Heart right ventricle (tissue), 16 donors: ENCODE measurements at regions not wholly inside any gene's neighbourhood (a gene's known extent, or its start where the extent isn't known, plus 50 kb on each side); places are given as distances from the start of the nearest gene placed in this dataset.
"Not testable (repeated sequence)": the region's sequence is repeated elsewhere in the genome, so short reads cannot be mapped to it uniquely, and the experiment has no call there.

Experiments used
- ATAC-seq, 8 donors: fragments of 200-7000 bp; cut with Tn5 transposase; one replicate each; pipeline ENCODE4 v1.9.1; 2020; ENCODE audit warnings: mild to moderate bottlenecking in 8 of 8, moderate library complexity in 8 of 8, moderate number of reproducible peaks in 1 of 8
- DNase-seq, 2 donors: peaks; one replicate each; pipeline ENCODE4 v3.0.0-alpha.2; 2020
- H3K27ac ChIP-seq, 10 donors: fragments of 200-600 bp; sonication (generic) in 2 of 10; one replicate each; pipeline versions ENCODE4 v1.5.0 to v1.8.0; 2020 to 2022; ENCODE audit warnings: mild to moderate bottlenecking in 3 of 10
- H3K27me3 ChIP-seq, 7 donors: fragments of 200-600 bp; one replicate each; pipeline ENCODE4 v1.8.0; 2021 to 2022; ENCODE audit warnings: mild to moderate bottlenecking in 2 of 7
- H3K36me3 ChIP-seq, 9 donors: fragments of 200-600 bp; sonication (generic) in 1 of 9; one replicate each; pipeline versions ENCODE4 v1.5.0 to v1.8.0; 2020 to 2022; ENCODE audit warnings: mild to moderate bottlenecking in 2 of 9
- H3K4me1 ChIP-seq, 9 donors: fragments of 200-600 bp; sonication (generic) in 1 of 9; one replicate each; pipeline versions ENCODE4 v1.5.0 to v1.8.0; 2020 to 2022; ENCODE audit warnings: mild to moderate bottlenecking in 4 of 9
- H3K4me3 ChIP-seq, 10 donors: fragments of 200-600 bp; sonication (generic) in 2 of 10; one replicate each; pipeline versions ENCODE4 v1.5.0 to v1.8.0; 2020 to 2022; ENCODE audit warnings: mild to moderate bottlenecking in 7 of 10, moderate library complexity in 2 of 10
- H3K9me3 ChIP-seq, 11 donors: fragments of 200-600 bp in 10 of 11; sonication (generic) in 2 of 11; one replicate each; pipeline versions ENCODE4 v1.5.0 to v1.8.0; 2013 to 2022; ENCODE audit warnings: mild to moderate bottlenecking in 2 of 11, control low read depth in 1 of 11, moderate library complexity in 1 of 11
- CTCF ChIP-seq, 9 donors: fragments of 200-600 bp; sonication (generic) in 2 of 9; IDR thresholded peaks; one replicate each; pipeline versions ENCODE4 v1.5.0 to v1.8.0; 2021 to 2022; ENCODE audit warnings: antibody characterized with exemption in 9 of 9, mild to moderate bottlenecking in 5 of 9, moderate library complexity in 1 of 9
- WGBS, 2 donors: extraction: QIAGEN DNeasy Blood & Tissue Kit; methylation state at CpG; one replicate each; pipeline ENCODE4 v1.1.7; 2013; ENCODE audit warnings: inconsistent platforms in 1 of 2; 5-methylcytosine and 5-hydroxymethylcytosine counted together
- intact Hi-C, 10 donors: fragments of 100-400 bp; cut with DNase I; formaldehyde crosslinking; loops; one replicate each; pipeline versions ENCODE4 v1.11.1 to v1.14.2; 2022
- donor health status: Arrhythmogenic right ventricular cardiomyopathy.
- donor health status: ischemic (EF 13 %, LVEDD 7.1; RV severe dilation, severe dysfunction).
- donor health status: healthy with polysubstance abuse.
- donor health status: DM: no; HTN: yes; CAD: no.
- donor health status: DM: no; HTN: no; CAD: no.
- donor health status: ischemic (EF 25% LVEDD 6.9; RV normal size, moderate dysfunction).
- donor health status: ischemic (EF 25% LVEDD 5.7; RV mildly dilated, moderate dysfunction).
- donor health status: healthy.
- donor health status: DM: yes; HTN: yes; CAD: no.
- donor health status: Ischemic cardiomyopathy.
- donor health status: ischemic (EF 35%, LVEDD 5.7; RV mildly dilated, moderate dysfunction).
- donor health status: nonischemic (EF 11% LVEDD 7.7; RV severe dilation, severe dysfunction).
- donor health status: DM: yes; HTN: yes; CAD: no.
- donor health status: PGD.
- donor health status: ischemic (EF 29% LVEDD 5.4; RV normal size, mild dysfunction).
- donor health status: nonischemic (EF 23%, LVEDD 6.1; RV moderate dilation, normal function).

DNA sequence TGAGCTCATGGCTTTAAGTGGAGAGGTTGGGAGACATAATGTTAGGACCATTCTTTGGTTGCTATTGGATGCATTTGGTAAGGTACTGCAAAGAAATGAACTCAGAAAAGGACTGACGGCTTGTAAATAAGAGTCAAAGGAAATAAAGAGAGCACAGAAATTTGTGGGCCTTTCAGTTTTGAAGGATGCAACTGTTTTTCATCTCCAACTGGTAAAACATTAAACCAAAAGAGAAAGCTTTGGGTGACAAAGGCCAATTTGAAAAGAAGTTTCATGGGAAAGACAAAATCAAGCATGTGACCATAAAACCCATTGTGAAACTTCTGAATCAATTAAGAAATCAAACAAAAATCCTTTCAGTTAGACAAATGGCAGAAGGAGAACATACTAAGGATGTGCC lies 77.8 kb upstream of the SPOPL start:
- H3K27me3 ChIP-seq: no peaks in the 10 kb centered on the region
- H3K36me3 ChIP-seq: no peaks in the 10 kb centered on the region
- intact Hi-C loops: no loop called here
- H3K4me1 ChIP-seq: peaks cover 0 to 12% (median 8%) of the 10 kb centered on the region in 9 donors
- WGBS, 2 donors: 95 to 98% methylated on average over 1 of the region's 1 CpG
- no peak overlapping the region for H3K4me3 ChIP-seq
- peaks cover 0 to 20% (median 12%) of the 10 kb centered on the region in 11 donors for H3K9me3 ChIP-seq
- ATAC-seq (no peak), DNase-seq (no peak)
- no peak overlapping the region for H3K27ac ChIP-seq
- no peak for TF ChIP-seq CTCF (IDR thresholded peaks at IDR 0.05)

DNA sequence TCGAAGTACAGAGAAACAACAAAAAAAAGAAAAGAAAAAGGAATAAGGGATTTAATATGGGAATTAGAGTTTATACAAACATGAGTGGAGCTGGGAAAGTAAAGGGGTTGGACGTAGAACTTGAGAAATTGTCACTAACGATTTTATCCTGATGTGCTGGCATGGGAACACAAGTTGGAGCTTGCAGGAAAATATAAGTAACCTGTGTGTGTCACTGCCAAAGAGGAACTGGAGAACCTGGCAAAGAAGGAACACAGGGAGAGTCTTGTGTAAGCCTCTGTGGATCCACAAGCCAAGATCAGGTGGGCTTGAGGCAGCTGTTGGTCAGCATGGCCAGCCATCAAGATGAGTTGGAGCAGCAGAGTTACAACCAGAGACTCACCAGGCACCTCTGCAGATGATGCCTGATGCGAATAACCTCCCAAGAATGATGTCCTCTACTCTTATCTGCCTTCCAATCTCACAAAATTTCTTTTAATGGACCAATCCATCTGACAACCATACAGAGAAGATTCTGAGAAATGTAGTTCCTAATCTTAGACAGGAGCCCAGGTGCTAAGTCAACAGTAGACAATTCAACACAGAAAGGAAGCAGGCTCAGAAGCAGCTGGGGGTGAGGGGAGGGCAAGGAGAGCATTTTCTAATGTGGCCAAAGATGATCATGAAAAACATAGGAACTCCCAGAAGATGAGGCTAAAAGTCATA lies 77.0 kb upstream of the SPOPL start:
- ATAC-seq: no peak
- Histone ChIP-seq H3K27me3 (no peaks in the 10 kb centered on the region), H3K27ac (no peak overlapping the region), H3K9me3 (peaks cover 0 to 20% (median 12%) of the 10 kb centered on the region in 11 donors), H3K36me3 (no peaks in the 10 kb centered on the region), H3K4me1 (peaks cover 0 to 12% (median 8%) of the 10 kb centered on the region in 9 donors), H3K4me3 (no peak overlapping the region)
- TF ChIP-seq CTCF (IDR thresholded peaks at IDR 0.05): no peak
- 94 to 96% methylated on average over 4 of the region's 4 CpGs for WGBS, 2 donors
- intact Hi-C loops: no loop called here
- no peak for DNase-seq

DNA sequence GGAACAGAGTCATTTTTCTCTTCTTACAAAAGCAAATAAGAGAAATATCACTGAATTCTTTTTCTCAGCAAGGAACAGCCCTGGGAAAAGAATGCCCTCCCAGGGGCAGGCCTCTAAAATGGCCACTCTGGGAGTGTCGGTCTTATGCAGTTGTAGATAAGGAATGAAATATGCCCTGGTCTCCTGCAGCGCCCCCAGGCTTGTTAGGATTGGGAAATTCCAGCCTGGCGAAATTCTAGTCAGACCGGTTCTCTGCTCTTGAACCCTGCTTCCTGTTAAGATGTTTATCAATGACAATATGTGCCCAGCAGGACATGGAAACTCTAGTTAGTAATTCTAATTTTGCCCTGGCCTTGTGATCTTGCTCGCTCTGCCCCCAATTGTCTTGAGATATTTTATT lies 75.5 kb upstream of the SPOPL start:
- Histone ChIP-seq H3K9me3 (peaks cover 0 to 20% (median 12%) of the 10 kb centered on the region in 11 donors), H3K4me1 (peaks cover 0 to 12% (median 8%) of the 10 kb centered on the region in 9 donors)
- H3K4me3 ChIP-seq, H3K27ac ChIP-seq, ATAC-seq, H3K27me3 ChIP-seq, DNase-seq, H3K36me3 ChIP-seq, intact Hi-C loops: not testable (repeated sequence)
- 94 to 95% methylated on average over 5 of the region's 5 CpGs for WGBS, 2 donors

DNA sequence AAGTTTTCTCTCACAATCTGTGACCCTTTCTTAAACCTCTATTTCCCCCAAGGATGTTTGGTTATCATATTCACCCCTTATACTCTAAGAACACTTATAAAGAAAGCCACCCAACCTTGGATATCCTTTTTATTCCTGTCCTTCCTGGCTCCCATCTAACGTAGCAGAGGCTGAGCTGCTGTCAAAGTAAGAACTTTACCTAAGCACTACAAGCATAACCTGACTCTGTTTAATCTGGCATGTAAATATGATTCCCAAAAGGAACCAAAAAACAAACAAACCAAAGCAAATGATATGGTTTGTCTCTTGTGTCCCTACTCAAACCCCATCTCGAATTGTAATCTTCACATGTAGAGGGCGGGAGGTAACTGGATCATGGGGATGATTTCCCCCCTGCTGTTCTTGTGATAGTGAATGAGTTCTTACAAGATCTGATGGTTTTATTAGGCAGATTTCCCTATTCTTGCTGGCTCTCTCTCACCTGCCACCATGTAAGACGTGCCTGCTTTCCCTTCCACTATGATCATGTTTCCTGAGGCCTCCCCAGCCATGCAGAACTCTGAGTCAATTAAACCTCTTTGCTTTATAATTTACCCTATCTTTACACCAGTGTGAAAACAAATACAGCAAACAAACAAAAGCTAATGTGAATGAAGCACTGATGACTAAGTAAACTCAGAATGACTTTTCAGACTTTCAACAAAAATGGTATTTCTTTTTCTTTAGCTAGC lies 72.7 kb upstream of the SPOPL start:
- intact Hi-C loops: no loop called here
- DNase-seq (no peak), ATAC-seq (no peak)
- H3K9me3 ChIP-seq: peaks cover 0 to 20% (median 12%) of the 10 kb centered on the region in 11 donors
- no peaks in the 10 kb centered on the region for H3K4me1 ChIP-seq
- WGBS, 2 donors: 90 to 95% methylated on average over 4 of the region's 4 CpGs
- no peaks in the 10 kb centered on the region for H3K27me3 ChIP-seq
- no peak overlapping the region for H3K27ac ChIP-seq
- TF ChIP-seq CTCF (IDR thresholded peaks at IDR 0.05): no peak
- H3K4me3 ChIP-seq: no peak overlapping the region
- H3K36me3 ChIP-seq: no peaks in the 10 kb centered on the region

- peaks cover 0 to 5% (median 0%) of the 10 kb centered on the region in 9 donors for H3K4me1 ChIP-seq
- ATAC-seq (no peak), DNase-seq (no peak)
- H3K36me3 ChIP-seq: no peaks in the 10 kb centered on the region
- WGBS, 2 donors: 64 to 84% methylated on average over 3 of the region's 3 CpGs
- H3K27me3 ChIP-seq: no peaks in the 10 kb centered on the region
- intact Hi-C loops: no loop called here
- peaks cover 0 to 20% (median 12%) of the 10 kb centered on the region in 11 donors for H3K9me3 ChIP-seq
- TF ChIP-seq CTCF (IDR thresholded peaks at IDR 0.05): no peak
- no peak overlapping the region for H3K27ac ChIP-seq
- H3K4me3 ChIP-seq: no peak overlapping the region
These were observed 71.4 kb upstream of the SPOPL start for GRCh38 chr2:138430181-138430580.
